NT2/D1 (cell line): ENCODE measurements at regions not wholly inside any gene's neighbourhood (a gene's known extent, or its start where the extent isn't known, plus 50 kb on each side); places are given as distances from the start of the nearest gene placed in this dataset.

Experiments used
- SUZ12 ChIP-seq: IDR thresholded peaks from 2 replicates; pipeline ENCODE4 v1.6.1; 2011; ENCODE audit not compliant: insufficient read length, insufficient read depth; ENCODE audit errors: extremely low read depth
- ZNF274 ChIP-seq: IDR thresholded peaks from 2 replicates; pipeline ENCODE4 v1.6.1; 2011; ENCODE audit warnings: mild to moderate bottlenecking, low read depth, low read length

DNA sequence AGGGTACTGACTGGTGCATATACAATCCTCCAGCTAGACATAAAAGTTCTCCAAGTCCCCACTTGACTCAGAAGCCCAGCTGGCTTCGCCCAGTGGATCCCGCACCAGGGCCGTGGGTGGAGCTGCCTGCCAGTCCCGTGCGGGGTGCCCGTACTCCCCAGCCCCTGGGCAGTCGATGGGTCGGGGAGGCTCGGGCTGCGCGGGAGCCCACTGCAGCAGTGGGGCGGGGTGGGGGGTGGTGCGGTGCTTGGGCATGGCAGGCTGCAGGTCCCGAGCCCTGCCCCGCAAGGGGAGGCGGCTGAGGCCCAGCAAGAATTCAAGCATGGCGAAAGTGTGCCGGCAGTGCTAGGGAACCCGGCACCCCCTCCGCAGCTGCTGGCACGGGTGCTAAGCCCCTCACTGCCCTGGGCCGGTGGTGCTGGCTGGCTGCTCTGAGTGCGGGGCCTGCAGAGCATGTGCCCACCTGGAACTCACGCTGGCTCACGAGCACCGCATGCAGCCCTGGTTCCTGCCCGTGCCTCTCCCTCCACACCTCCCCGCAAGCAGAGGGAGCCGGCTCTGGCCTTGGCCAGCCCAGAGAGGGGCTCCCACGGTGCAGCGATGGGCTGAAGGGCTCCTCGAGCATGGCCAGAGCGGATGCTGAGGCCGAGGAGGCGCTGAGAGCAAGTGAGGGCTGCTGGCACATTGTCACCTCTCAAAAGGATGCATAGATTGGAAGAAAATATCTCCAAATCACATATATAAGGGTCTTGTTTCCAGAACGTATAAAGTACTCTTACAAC lies 68.3 kb upstream of the PIK3R4 start:
- TF ChIP-seq SUZ12 (no peak), ZNF274 (no peak)
